Smooth muscle cell (in vitro differentiated cells): ENCODE measurements at regions not wholly inside any gene's neighbourhood (a gene's known extent, or its start where the extent isn't known, plus 50 kb on each side); places are given as distances from the start of the nearest gene placed in this dataset.

ENCODE experiments used
- DNase-seq: peaks from one replicate; lab custom pipeline; 2025; ENCODE audit not compliant: unreplicated experiment; lab: John Stamatoyannopoulos, UW
- H2AFZ ChIP-seq: fragments of 200-600 bp; sonication (generic); 2 replicates; pipeline ENCODE4 v1.6.0; 2016; ENCODE audit warnings: antibody characterized with exemption, low read depth, mild to moderate bottlenecking
- H3F3A ChIP-seq: fragments of 200-600 bp; sonication (generic); 2 replicates; pipeline ENCODE4 v1.6.0; 2017; ENCODE audit warnings: antibody characterized with exemption, low read depth
- H3K27ac ChIP-seq: fragments of 200-600 bp; sonication (generic); 2 replicates; pipeline ENCODE4 v1.5.1; 2016; ENCODE audit warnings: low read depth, mild to moderate bottlenecking
- H3K27me3 ChIP-seq: fragments of 200-600 bp; sonication (generic); 2 replicates; pipeline ENCODE4 v1.6.1; 2016; ENCODE audit warnings: low read depth, mild to moderate bottlenecking
- H3K36me3 ChIP-seq: fragments of 200-600 bp; sonication (generic); 2 replicates; pipeline ENCODE4 v1.5.1; 2016; ENCODE audit warnings: low read depth
- H3K4me1 ChIP-seq: fragments of 200-600 bp; sonication (generic); 2 replicates; pipeline ENCODE4 v1.5.1; 2016; ENCODE audit warnings: low read depth
- H3K4me2 ChIP-seq: fragments of 200-600 bp; sonication (generic); 2 replicates; pipeline ENCODE4 v1.6.0; 2016; ENCODE audit warnings: mild to moderate bottlenecking
- H3K4me3 ChIP-seq: fragments of 200-600 bp; sonication (generic); 2 replicates; pipeline ENCODE4 v1.5.1; 2016; ENCODE audit warnings: mild to moderate bottlenecking
- H3K79me2 ChIP-seq: fragments of 200-600 bp; sonication (generic); 2 replicates; pipeline ENCODE4 v1.6.0; 2016; ENCODE audit warnings: low read depth, mild to moderate bottlenecking
- H3K9ac ChIP-seq: fragments of 200-600 bp; sonication (generic); 2 replicates; pipeline ENCODE4 v1.6.0; 2016; ENCODE audit warnings: low read depth
- H3K9me3 ChIP-seq: fragments of 200-600 bp; sonication (generic); replicated peaks from 2 replicates; pipeline ENCODE4 v1.5.1; 2016; ENCODE audit warnings: low read depth
- H4K20me1 ChIP-seq: fragments of 200-600 bp; sonication (generic); 2 replicates; pipeline ENCODE4 v1.6.0; 2016; ENCODE audit warnings: low read depth
- CTCF ChIP-seq: fragments of 200-600 bp; sonication (generic); IDR thresholded peaks from 2 replicates; pipeline ENCODE4 v1.5.1; 2017; ENCODE audit warnings: borderline replicate concordance, mild to moderate bottlenecking, antibody characterized with exemption; ENCODE audit not compliant: insufficient read depth, poor library complexity, severe bottlenecking
- WGBS: methylation state at CpG from one replicate; pipeline ENCODE4 v1.1.7; 2016; ENCODE audit warnings: low lambda C conversion rate; 5-methylcytosine and 5-hydroxymethylcytosine counted together

GRCh38 chr18:44557616-44558151 is 123.0 kb upstream of the SETBP1 start:
- Histone ChIP-seq H3K9me3 (no peaks in the 10 kb centered on the region), H3K27me3 (no peaks in the 10 kb centered on the region), H3K4me3 (no peak overlapping the region), H3F3A (no peaks in the 10 kb centered on the region), H4K20me1 (no peaks in the 10 kb centered on the region), H3K36me3 (no peaks in the 10 kb centered on the region), H2AFZ (no peak overlapping the region), H3K4me2 (no peak overlapping the region), H3K27ac (no peak overlapping the region), H3K79me2 (no peaks in the 10 kb centered on the region), H3K4me1 (peaks cover 5% of the 10 kb centered on the region), H3K9ac (no peak overlapping the region)
- WGBS: 86% methylated on average over 2 of the region's 2 CpGs
- DNase-seq: no peak
- TF ChIP-seq CTCF: no peak

GRCh38 chr18:44558767-44559166 is 121.9 kb upstream of the SETBP1 start:
- H3K27ac ChIP-seq: no peak overlapping the region
- no peak overlapping the region for H2AFZ ChIP-seq
- H3K9me3 ChIP-seq: no peaks in the 10 kb centered on the region
- 98% methylated on average over 1 of the region's 1 CpG for WGBS
- no peak for DNase-seq
- no peaks in the 10 kb centered on the region for H3K79me2 ChIP-seq
- H3K4me1 ChIP-seq: no peaks in the 10 kb centered on the region
- H3K4me3 ChIP-seq: no peak overlapping the region
- no peaks in the 10 kb centered on the region for H3K27me3 ChIP-seq
- no peaks in the 10 kb centered on the region for H3K36me3 ChIP-seq
- no peaks in the 10 kb centered on the region for H3F3A ChIP-seq
- H4K20me1 ChIP-seq: no peaks in the 10 kb centered on the region
- no peak overlapping the region for H3K4me2 ChIP-seq
- no peak for TF ChIP-seq CTCF
- no peak overlapping the region for H3K9ac ChIP-seq

GRCh38 chr18:44562986-44563385 is 117.7 kb upstream of the SETBP1 start:
- H3K9ac ChIP-seq: no peak overlapping the region
- WGBS: 57% methylated on average over 1 of the region's 1 CpG
- H3K9me3 ChIP-seq: no peaks in the 10 kb centered on the region
- no peak for TF ChIP-seq CTCF
- peaks cover 6% of the 10 kb centered on the region for H3K4me1 ChIP-seq
- no peak overlapping the region for H3K27ac ChIP-seq
- no peak overlapping the region for H3K4me3 ChIP-seq
- no peak overlapping the region for H2AFZ ChIP-seq
- H3F3A ChIP-seq: no peaks in the 10 kb centered on the region
- no peaks in the 10 kb centered on the region for H3K27me3 ChIP-seq
- no peak overlapping the region for H3K4me2 ChIP-seq
- no peaks in the 10 kb centered on the region for H3K36me3 ChIP-seq
- no peak for DNase-seq
- H4K20me1 ChIP-seq: no peaks in the 10 kb centered on the region
- no peaks in the 10 kb centered on the region for H3K79me2 ChIP-seq

- peaks cover 6% of the 10 kb centered on the region for H3K4me1 ChIP-seq
- no peak overlapping the region for H3K4me2 ChIP-seq
- H3K9me3 ChIP-seq: no peaks in the 10 kb centered on the region
- no peaks in the 10 kb centered on the region for H3K27me3 ChIP-seq
- no peak overlapping the region for H3K4me3 ChIP-seq
- H3K27ac ChIP-seq: peak overlapping the region; percentile 11
- TF ChIP-seq CTCF: no peak
- no peak overlapping the region for H2AFZ ChIP-seq
- DNase-seq: no peak
- no peak overlapping the region for H3K9ac ChIP-seq
- no peaks in the 10 kb centered on the region for H4K20me1 ChIP-seq
- H3K79me2 ChIP-seq: no peaks in the 10 kb centered on the region
- H3F3A ChIP-seq: no peaks in the 10 kb centered on the region
- H3K36me3 ChIP-seq: no peaks in the 10 kb centered on the region
Measured at GRCh38 chr18:44564922-44565321, 115.8 kb upstream of the SETBP1 start.
